Vagina (tissue), 2 donors: ENCODE measurements at regions not wholly inside any gene's neighbourhood (a gene's known extent, or its start where the extent isn't known, plus 50 kb on each side); places are given as distances from the start of the nearest gene placed in this dataset.

ENCODE experiments used
- DNase-seq, 2 donors: peaks; one replicate each; pipeline ENCODE4 v3.0.0-alpha.2; 2017; ENCODE audit errors: extremely low spot score in 2 of 2
- H3K27ac ChIP-seq: fragments of 200-600 bp; sonication (generic); one replicate; pipeline ENCODE4 v1.5.1; 2019
- H3K27me3 ChIP-seq: fragments of 200-600 bp; sonication (generic); one replicate; pipeline ENCODE4 v1.5.1; 2019
- H3K36me3 ChIP-seq, 2 donors: fragments of 200-600 bp; sonication (generic); one replicate each; pipeline ENCODE4 v1.5.1; 2017 to 2019
- H3K4me1 ChIP-seq: fragments of 200-600 bp; sonication (generic); one replicate; pipeline ENCODE4 v1.5.1; 2019
- H3K4me3 ChIP-seq, 2 donors: fragments of 200-600 bp; sonication (generic); 1 replicate in 1 of 2; 2 replicates in 1 of 2; pipeline ENCODE4 v1.5.1; 2016 to 2019
- H3K9me3 ChIP-seq: fragments of 200-600 bp; sonication (generic); one replicate; pipeline ENCODE4 v1.5.1; 2019
- CTCF ChIP-seq, 3 experiments: fragments of 450-650 bp in 2 of 3; fragments of 200-600 bp in 1 of 3; sonication (generic) in 1 of 3; IDR thresholded peaks; one replicate each; pipeline ENCODE4 v1.5.1; 2017 to 2019; ENCODE audit warnings: antibody characterized with exemption in 3 of 3, mild to moderate bottlenecking in 2 of 3, moderate library complexity in 2 of 3
- POLR2A ChIP-seq, 2 donors: fragments of 450-650 bp; IDR thresholded peaks; one replicate each; pipeline ENCODE4 v1.6.1; 2017; ENCODE audit warnings: antibody characterized with exemption in 2 of 2, mild to moderate bottlenecking in 2 of 2, moderate library complexity in 2 of 2
- POLR2AphosphoS5 ChIP-seq, 2 donors: sonication (generic); formaldehyde crosslinking; IDR thresholded peaks; one replicate each; pipeline ENCODE4 v1.9.0; 2017; ENCODE audit warnings: antibody characterized with exemption in 2 of 2, mild to moderate bottlenecking in 2 of 2, low read depth in 1 of 2; ENCODE audit not compliant: insufficient read depth in 1 of 2
- intact Hi-C: fragments of 100-400 bp; cut with DNase I; formaldehyde crosslinking; loops from one replicate; pipeline ENCODE4 v1.15.1; 2023

- H3K27me3 ChIP-seq: no peaks in the 10 kb centered on the region
- no peak overlapping the region for H3K27ac ChIP-seq
- TF ChIP-seq POLR2AphosphoS5 (IDR thresholded peaks at IDR 0.05; ENCODE audit: insufficient read depth in 1 of 2, low read depth in 1 of 2): no peak
- TF ChIP-seq POLR2A (IDR thresholded peaks at IDR 0.05): no peak
- TF ChIP-seq CTCF (IDR thresholded peaks at IDR 0.05): no peak
- no peaks in the 10 kb centered on the region for H3K9me3 ChIP-seq
- H3K36me3 ChIP-seq: no peaks in the 10 kb centered on the region
- intact Hi-C loops: no loop called here
- no peak for DNase-seq
- H3K4me1 ChIP-seq: no peaks in the 10 kb centered on the region
- no peak overlapping the region for H3K4me3 ChIP-seq
Measured at GRCh38 chr18:11322006-11322405, 172.6 kb upstream of the PIEZO2 start.

DNA sequence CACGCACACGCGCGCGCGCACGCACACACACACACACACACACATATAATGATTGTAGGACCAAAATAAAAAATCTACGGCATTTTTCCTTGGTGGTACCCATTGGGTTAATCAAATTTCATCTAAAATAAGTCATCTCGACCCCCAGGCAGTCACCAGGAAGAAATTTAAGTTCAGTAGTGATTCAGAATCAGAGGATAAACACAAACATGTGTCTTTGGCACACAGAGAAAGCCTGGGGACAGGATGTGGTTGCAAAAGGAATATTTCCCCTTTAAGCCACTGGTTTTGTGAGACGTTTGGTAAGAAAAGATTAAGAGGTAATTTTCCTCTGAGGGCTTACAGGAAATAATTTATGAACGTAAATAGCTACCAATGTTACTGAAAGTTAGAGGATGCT is 171.6 kb upstream of the PIEZO2 start:
- intact Hi-C loops: no loop called here
- H3K27me3 ChIP-seq: no peaks in the 10 kb centered on the region
- H3K27ac ChIP-seq: no peak overlapping the region
- H3K9me3 ChIP-seq: no peaks in the 10 kb centered on the region
- H3K4me3 ChIP-seq: no peak overlapping the region
- no peaks in the 10 kb centered on the region for H3K36me3 ChIP-seq
- DNase-seq: no peak
- H3K4me1 ChIP-seq: no peaks in the 10 kb centered on the region
- TF ChIP-seq POLR2A (IDR thresholded peaks at IDR 0.05) (no peak), CTCF (IDR thresholded peaks at IDR 0.05) (no peak), POLR2AphosphoS5 (IDR thresholded peaks at IDR 0.05; ENCODE audit: insufficient read depth in 1 of 2, low read depth in 1 of 2) (no peak)

DNA sequence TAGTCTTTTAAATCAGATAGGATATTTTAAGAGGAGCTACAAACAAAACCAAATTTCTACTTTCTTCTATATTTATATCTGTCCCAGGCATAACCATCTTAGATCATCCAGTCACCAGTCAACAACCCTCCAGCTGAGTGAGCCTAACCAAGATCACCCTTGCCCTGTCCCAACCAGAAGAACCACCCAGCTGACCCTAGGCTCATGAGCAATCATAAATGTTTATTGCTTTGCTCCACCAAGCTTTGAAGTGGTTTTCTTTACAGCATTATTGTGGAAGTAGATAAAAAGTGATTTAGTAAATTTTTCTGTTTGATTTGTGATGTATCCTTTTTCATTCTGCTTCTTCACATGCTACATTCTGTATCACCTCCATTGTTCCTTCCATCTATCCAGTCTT is 167.2 kb upstream of the PIEZO2 start:
- Histone ChIP-seq H3K27me3 (no peaks in the 10 kb centered on the region), H3K9me3 (no peaks in the 10 kb centered on the region), H3K36me3 (no peaks in the 10 kb centered on the region), H3K4me1 (no peaks in the 10 kb centered on the region), H3K4me3 (no peak overlapping the region), H3K27ac (no peak overlapping the region)
- TF ChIP-seq POLR2A (IDR thresholded peaks at IDR 0.05) (no peak), CTCF (IDR thresholded peaks at IDR 0.05) (no peak), POLR2AphosphoS5 (IDR thresholded peaks at IDR 0.05; ENCODE audit: insufficient read depth in 1 of 2, low read depth in 1 of 2) (no peak)
- intact Hi-C loops: no loop called here
- no peak for DNase-seq

DNA sequence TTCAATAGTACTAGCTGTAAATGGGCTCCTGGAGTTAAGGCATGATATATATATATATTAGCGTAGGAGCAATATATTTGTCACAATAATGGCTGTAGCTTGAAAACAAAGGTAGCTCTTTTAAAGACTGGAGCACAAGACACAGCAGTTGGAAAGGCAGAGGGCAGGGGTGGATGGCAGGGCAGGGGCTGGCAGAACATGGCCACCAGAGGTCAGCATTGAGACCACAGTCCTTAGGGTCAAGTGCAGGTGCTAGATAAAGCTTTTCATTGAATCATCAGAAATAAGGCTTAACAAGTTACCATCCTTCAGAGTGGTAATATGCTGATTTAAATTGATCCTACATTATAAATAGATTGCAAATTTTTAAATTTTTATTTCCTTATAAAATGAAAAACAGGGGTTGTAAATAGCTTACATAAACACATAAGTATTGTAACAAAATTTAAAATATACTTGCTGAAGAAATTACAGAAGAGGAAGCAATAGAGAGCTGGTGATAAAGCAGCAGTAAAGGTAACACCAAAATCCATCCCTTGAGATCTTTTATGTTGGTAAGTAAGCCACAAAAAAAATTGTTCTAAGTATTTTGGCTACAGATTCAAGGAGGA is 161.2 kb upstream of the PIEZO2 start:
- no peak for DNase-seq
- H3K4me1 ChIP-seq: no peaks in the 10 kb centered on the region
- intact Hi-C loops: no loop called here
- no peak for TF ChIP-seq POLR2A (IDR thresholded peaks at IDR 0.05)
- TF ChIP-seq POLR2AphosphoS5 (IDR thresholded peaks at IDR 0.05; ENCODE audit: insufficient read depth in 1 of 2, low read depth in 1 of 2): no peak
- H3K27ac ChIP-seq: no peak overlapping the region
- no peaks in the 10 kb centered on the region for H3K27me3 ChIP-seq
- no peak overlapping the region for H3K4me3 ChIP-seq
- no peaks in the 10 kb centered on the region for H3K9me3 ChIP-seq
- H3K36me3 ChIP-seq: no peaks in the 10 kb centered on the region

- TF ChIP-seq POLR2A (IDR thresholded peaks at IDR 0.05): no peak
- TF ChIP-seq CTCF (IDR thresholded peaks at IDR 0.05): no peak
- TF ChIP-seq POLR2AphosphoS5 (IDR thresholded peaks at IDR 0.05; ENCODE audit: insufficient read depth in 1 of 2, low read depth in 1 of 2): no peak
- H3K27ac ChIP-seq: no peak overlapping the region
- no peaks in the 10 kb centered on the region for H3K9me3 ChIP-seq
- no peaks in the 10 kb centered on the region for H3K27me3 ChIP-seq
- no peak overlapping the region for H3K4me3 ChIP-seq
- no peaks in the 10 kb centered on the region for H3K4me1 ChIP-seq
- no peaks in the 10 kb centered on the region for H3K36me3 ChIP-seq
- intact Hi-C loops: no loop called here
- DNase-seq: no peak
Measured at GRCh38 chr18:11309172-11309571, 159.8 kb upstream of the PIEZO2 start.
